ENCODE measurements at regions not wholly inside any gene's neighbourhood (a gene's known extent, or its start where the extent isn't known, plus 50 kb on each side); places are given as distances from the start of the nearest gene placed in this dataset.

- intact Hi-C loops (cut with DNase I; ENCODE audit: low total_unique reads) = no loop called here
- H3K4me3 ChIP-seq (ENCODE audit: low read depth, poor library complexity, severe bottlenecking) = no peak overlapping the region
- no peak for DNase-seq (ENCODE audit: low spot score in 2 of 2)
- WGBS, 2 donors = 90 to 92% methylated on average over 7 of the region's 7 CpGs
- no peak for TF ChIP-seq POLR2A (IDR thresholded peaks at IDR 0.05)
- TF ChIP-seq, protein P1, sequence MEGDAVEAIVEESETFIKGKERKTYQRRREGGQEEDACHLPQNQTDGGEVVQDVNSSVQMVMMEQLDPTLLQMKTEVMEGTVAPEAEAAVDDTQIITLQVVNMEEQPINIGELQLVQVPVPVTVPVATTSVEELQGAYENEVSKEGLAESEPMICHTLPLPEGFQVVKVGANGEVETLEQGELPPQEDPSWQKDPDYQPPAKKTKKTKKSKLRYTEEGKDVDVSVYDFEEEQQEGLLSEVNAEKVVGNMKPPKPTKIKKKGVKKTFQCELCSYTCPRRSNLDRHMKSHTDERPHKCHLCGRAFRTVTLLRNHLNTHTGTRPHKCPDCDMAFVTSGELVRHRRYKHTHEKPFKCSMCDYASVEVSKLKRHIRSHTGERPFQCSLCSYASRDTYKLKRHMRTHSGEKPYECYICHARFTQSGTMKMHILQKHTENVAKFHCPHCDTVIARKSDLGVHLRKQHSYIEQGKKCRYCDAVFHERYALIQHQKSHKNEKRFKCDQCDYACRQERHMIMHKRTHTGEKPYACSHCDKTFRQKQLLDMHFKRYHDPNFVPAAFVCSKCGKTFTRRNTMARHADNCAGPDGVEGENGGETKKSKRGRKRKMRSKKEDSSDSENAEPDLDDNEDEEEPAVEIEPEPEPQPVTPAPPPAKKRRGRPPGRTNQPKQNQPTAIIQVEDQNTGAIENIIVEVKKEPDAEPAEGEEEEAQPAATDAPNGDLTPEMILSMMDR (IDR thresholded peaks at IDR 0.05) = no peak
Observed at GRCh38 chr2:195493416-195493815, 163.6 kb upstream of the SLC39A10 start.

DNA sequence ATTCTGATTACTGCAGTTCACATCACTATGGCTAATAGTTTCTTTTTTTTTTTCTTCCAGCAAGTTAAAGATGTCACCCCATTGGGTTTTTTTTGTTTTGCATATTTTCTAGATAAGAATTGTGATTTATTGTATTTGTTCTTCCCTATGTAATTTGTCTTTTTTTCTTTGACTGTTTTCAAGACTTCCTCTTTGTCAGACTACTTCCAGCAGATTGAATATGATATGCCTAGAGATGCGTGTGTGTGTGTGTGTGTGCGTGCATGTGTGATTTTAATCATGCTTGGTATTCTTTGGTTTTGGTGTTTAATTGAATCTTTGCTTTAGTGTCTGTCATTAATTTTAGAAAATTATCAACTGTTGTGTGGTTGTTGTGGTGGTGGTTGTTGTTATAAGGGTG is 166.7 kb upstream of the SLC39A10 start:
- 61 to 95% methylated on average over 2 of the region's 2 CpGs for WGBS, 2 donors
- TF ChIP-seq POLR2A (IDR thresholded peaks at IDR 0.05) = no peak
- TF ChIP-seq, protein P1 (IDR thresholded peaks at IDR 0.05) = no peak
- H3K4me3 ChIP-seq (ENCODE audit: low read depth, poor library complexity, severe bottlenecking) = no peak overlapping the region
- intact Hi-C loops (cut with DNase I; ENCODE audit: low total_unique reads) = no loop called here
- no peak for DNase-seq (ENCODE audit: low spot score in 2 of 2)

GRCh38 chr2:195489101-195489500 is 167.9 kb upstream of the SLC39A10 start:
- 61 to 75% methylated on average over 2 of the region's 2 CpGs for WGBS, 2 donors
- DNase-seq (ENCODE audit: low spot score in 2 of 2) = no peak
- intact Hi-C loops (cut with DNase I; ENCODE audit: low total_unique reads) = no loop called here
- no peak for TF ChIP-seq POLR2A (IDR thresholded peaks at IDR 0.05)
- TF ChIP-seq, protein P1 (IDR thresholded peaks at IDR 0.05) = no peak
- H3K4me3 ChIP-seq (ENCODE audit: low read depth, poor library complexity, severe bottlenecking) = no peak overlapping the region

- intact Hi-C loops (cut with DNase I; ENCODE audit: low total_unique reads) = no loop called here
- H3K4me3 ChIP-seq (ENCODE audit: low read depth, poor library complexity, severe bottlenecking) = no peak overlapping the region
- TF ChIP-seq, protein P1 (IDR thresholded peaks at IDR 0.05) = no peak
- TF ChIP-seq POLR2A (IDR thresholded peaks at IDR 0.05) = no peak
- DNase-seq (ENCODE audit: low spot score in 2 of 2) = no peak
Observed at GRCh38 chr2:195488567-195488966, 168.5 kb upstream of the SLC39A10 start.

DNA sequence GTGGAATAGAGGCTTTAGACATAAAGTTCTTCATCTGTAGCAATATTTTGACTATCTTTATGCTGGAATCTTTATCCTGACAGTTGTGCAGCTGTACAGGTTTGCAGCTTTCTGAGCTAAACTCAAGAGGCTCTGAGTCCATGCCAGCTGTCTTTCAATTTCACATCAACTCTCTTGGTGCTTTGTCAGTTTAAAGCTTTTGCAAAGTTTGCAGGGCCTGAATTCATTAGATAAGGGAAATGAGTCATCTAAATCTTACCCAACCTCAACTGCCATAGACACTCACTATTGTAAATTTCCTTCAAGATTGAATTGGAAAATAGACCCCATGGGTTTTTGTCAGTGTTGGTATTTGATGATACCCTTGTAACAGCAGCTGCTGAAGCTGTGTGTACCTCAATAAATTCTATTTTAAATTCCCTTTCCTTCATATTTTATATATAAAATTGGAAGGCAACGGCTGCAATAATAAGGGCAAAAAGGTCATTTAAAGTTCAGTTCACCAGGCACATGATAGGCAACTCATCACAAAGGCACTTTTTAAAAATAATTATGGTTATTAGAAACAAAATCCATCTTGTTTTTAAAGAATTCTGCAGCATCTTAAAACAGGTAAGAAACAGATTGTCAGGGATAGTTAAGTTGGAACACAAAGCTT is 169.9 kb upstream of the SLC39A10 start:
- no peak for TF ChIP-seq POLR2A (IDR thresholded peaks at IDR 0.05)
- TF ChIP-seq, protein P1 (IDR thresholded peaks at IDR 0.05) = no peak
- intact Hi-C loops (cut with DNase I; ENCODE audit: low total_unique reads) = no loop called here
- no peak for DNase-seq (ENCODE audit: low spot score in 2 of 2)
- H3K4me3 ChIP-seq (ENCODE audit: low read depth, poor library complexity, severe bottlenecking) = no peak overlapping the region
- WGBS, 2 donors = 33 to 38% methylated on average over 1 of the region's 1 CpG

DNA sequence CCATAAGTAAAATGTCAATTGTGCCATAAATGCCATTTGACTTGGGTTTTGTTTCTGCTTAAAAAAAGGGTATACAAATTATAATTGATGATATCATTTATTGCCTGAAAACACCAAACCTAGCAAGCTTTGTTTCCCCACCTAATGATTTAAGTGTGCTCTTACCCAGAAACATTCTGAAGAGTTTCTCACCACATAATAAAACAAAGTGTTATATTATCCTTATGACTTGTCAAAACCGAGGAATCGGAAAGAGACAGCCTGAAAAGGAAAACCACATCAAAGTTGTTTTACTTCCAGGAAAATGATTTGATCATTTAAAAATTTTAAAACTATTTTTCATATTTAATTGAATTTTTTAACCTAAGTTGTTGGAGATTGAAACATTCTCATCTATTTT is 170.5 kb upstream of the SLC39A10 start:
- TF ChIP-seq, protein P1 (IDR thresholded peaks at IDR 0.05) = no peak
- no peak for TF ChIP-seq POLR2A (IDR thresholded peaks at IDR 0.05)
- intact Hi-C loops (cut with DNase I; ENCODE audit: low total_unique reads) = no loop called here
- 44 to 52% methylated on average over 2 of the region's 2 CpGs for WGBS, 2 donors
- no peak overlapping the region for H3K4me3 ChIP-seq (ENCODE audit: low read depth, poor library complexity, severe bottlenecking)
- DNase-seq (ENCODE audit: low spot score in 2 of 2) = no peak

Measured in lower leg skin (tissue), 4 donors.